HG03571 (cell line): ENCODE measurements at regions not wholly inside any gene's neighbourhood (a gene's known extent, or its start where the extent isn't known, plus 50 kb on each side); places are given as distances from the start of the nearest gene placed in this dataset.

Experiments used
- ATAC-seq: cut with Tn5 transposase; IDR thresholded peaks from one replicate; pipeline ENCODE4 v1.9.1; 2021; ENCODE audit not compliant: unreplicated experiment

- ATAC-seq: no peak
These were observed 218.8 kb upstream of the MAP3K7 start for GRCh38 chr6:90805619-90806155.

GRCh38 chr6:90803956-90804355, 217.1 kb upstream of the MAP3K7 start:
- ATAC-seq: no peak

- no peak for ATAC-seq
These were observed 208.2 kb upstream of the MAP3K7 start for GRCh38 chr6:90795078-90795477.

GRCh38 chr6:90793771-90794170, 206.9 kb upstream of the MAP3K7 start:
- ATAC-seq: no peak

GRCh38 chr6:90790696-90791095, 203.8 kb upstream of the MAP3K7 start:
- no peak for ATAC-seq

GRCh38 chr6:90790058-90790457, 203.2 kb upstream of the MAP3K7 start:
- ATAC-seq: no peak

GRCh38 chr6:90788781-90789180, 201.9 kb upstream of the MAP3K7 start:
- ATAC-seq: no peak

GRCh38 chr6:90787446-90787845, 200.6 kb upstream of the MAP3K7 start:
- ATAC-seq: no peak

GRCh38 chr6:90780778-90781177, 193.9 kb upstream of the MAP3K7 start:
- no peak for ATAC-seq

- ATAC-seq: no peak
These were observed 193.3 kb upstream of the MAP3K7 start for GRCh38 chr6:90780141-90780540.

GRCh38 chr6:90778417-90779203, 191.7 kb upstream of the MAP3K7 start:
- ATAC-seq: no peak

GRCh38 chr6:90770778-90771177, 183.9 kb upstream of the MAP3K7 start:
- no peak for ATAC-seq

- no peak for ATAC-seq
These were observed 179.0 kb upstream of the MAP3K7 start for GRCh38 chr6:90765895-90766294.

- ATAC-seq: no peak
These were observed 178.6 kb upstream of the MAP3K7 start for GRCh38 chr6:90765491-90765890.

- no peak for ATAC-seq
These were observed 177.1 kb upstream of the MAP3K7 start for GRCh38 chr6:90764001-90764400.

- ATAC-seq: no peak
These were observed 172.8 kb upstream of the MAP3K7 start for GRCh38 chr6:90759664-90760063.

- ATAC-seq: no peak
These were observed 171.9 kb upstream of the MAP3K7 start for GRCh38 chr6:90758741-90759140.

GRCh38 chr6:90753820-90754643, 167.2 kb upstream of the MAP3K7 start:
- ATAC-seq: no peak

GRCh38 chr6:90739802-90740201, 152.9 kb upstream of the MAP3K7 start:
- no peak for ATAC-seq

GRCh38 chr6:90739339-90739738, 152.5 kb upstream of the MAP3K7 start:
- no peak for ATAC-seq

GRCh38 chr6:90730151-90730673, 143.3 kb upstream of the MAP3K7 start:
- peak; percentile 93 for ATAC-seq

GRCh38 chr6:90729057-90729456, 142.2 kb upstream of the MAP3K7 start:
- ATAC-seq: no peak
